Fibroblast of pulmonary artery (primary cell): ENCODE measurements at regions not wholly inside any gene's neighbourhood (a gene's known extent, or its start where the extent isn't known, plus 50 kb on each side); places are given as distances from the start of the nearest gene placed in this dataset.

Experiments used
- DNase-seq: peaks from one replicate; pipeline ENCODE4 v3.0.0-alpha.2; 2010; ENCODE audit warnings: low read depth
- H3K4me3 ChIP-seq: replicated peaks from 2 replicates; pipeline ENCODE4 v1.5.1; 2011; ENCODE audit warnings: low read depth, mild to moderate bottlenecking, control low read depth, low read length, moderate library complexity
- TF ChIP-seq, protein P1 (sequence below): IDR thresholded peaks from 2 replicates; pipeline ENCODE4 v1.5.1; 2011; ENCODE audit warnings: mild to moderate bottlenecking, control low read depth, low read length, inconsistent platforms; ENCODE audit errors: missing control alignments

DNA sequence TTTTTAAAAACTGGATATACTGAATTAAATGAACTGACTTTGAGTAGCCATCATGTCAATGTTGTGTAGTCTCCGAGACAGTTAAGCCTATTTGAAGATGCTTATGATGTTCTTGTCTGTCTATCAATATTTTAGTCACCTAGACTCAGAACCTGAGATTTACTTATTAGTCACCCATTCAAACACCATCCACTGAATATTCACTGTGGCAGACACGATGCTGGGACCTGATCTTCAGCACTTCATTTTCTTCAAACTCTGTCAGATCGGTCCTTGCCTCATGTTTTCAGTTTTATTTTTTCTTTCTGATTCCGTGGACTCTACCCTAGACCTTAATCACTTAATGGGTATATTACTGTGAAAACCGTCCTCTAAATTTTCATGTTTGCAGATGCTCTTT is 123.7 kb upstream of the MCHR2 start:
- TF ChIP-seq, protein P1, sequence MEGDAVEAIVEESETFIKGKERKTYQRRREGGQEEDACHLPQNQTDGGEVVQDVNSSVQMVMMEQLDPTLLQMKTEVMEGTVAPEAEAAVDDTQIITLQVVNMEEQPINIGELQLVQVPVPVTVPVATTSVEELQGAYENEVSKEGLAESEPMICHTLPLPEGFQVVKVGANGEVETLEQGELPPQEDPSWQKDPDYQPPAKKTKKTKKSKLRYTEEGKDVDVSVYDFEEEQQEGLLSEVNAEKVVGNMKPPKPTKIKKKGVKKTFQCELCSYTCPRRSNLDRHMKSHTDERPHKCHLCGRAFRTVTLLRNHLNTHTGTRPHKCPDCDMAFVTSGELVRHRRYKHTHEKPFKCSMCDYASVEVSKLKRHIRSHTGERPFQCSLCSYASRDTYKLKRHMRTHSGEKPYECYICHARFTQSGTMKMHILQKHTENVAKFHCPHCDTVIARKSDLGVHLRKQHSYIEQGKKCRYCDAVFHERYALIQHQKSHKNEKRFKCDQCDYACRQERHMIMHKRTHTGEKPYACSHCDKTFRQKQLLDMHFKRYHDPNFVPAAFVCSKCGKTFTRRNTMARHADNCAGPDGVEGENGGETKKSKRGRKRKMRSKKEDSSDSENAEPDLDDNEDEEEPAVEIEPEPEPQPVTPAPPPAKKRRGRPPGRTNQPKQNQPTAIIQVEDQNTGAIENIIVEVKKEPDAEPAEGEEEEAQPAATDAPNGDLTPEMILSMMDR, result no peak
- H3K4me3 ChIP-seq, result no peak overlapping the region
- DNase-seq, result no peak

DNA sequence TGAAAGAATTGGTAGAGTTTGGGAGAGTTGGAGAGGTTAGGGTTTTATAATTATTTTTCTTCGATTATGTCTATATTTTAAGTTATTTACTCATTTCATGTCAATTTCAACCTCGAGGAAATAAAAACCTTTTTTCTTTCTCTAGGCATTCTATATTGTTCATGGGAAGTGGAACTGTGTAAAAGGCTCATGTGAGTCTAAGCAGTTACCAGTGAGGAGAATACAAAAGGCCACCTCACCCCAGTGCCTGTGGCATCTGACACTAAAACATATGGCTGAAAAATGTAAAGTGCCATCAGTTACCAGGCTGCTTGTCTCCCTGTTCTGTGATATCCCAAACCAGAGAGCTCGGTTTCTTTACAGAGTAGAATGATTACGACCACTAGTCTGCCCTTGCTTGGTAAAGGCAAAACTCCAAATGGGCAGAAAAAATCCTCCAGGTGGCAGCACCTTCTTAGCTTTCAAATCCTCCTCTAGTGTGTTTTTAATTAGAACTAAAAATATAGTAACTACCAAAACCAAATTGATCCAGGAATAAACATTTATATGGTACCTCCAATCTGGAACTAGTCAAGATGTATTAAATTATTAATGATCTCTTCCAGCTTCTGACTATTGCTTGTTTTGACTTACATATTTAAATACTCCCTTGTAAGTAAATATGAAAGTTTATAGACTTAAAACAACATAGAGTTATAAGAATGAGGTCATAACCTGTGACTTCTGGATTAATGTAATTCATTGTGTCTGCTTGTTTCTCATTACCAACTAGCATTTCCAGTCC is 122.6 kb upstream of the MCHR2 start:
- DNase-seq, result peak; percentile 84
- TF ChIP-seq, protein P1, result peak; percentile 81
- H3K4me3 ChIP-seq, result no peak overlapping the region

DNA sequence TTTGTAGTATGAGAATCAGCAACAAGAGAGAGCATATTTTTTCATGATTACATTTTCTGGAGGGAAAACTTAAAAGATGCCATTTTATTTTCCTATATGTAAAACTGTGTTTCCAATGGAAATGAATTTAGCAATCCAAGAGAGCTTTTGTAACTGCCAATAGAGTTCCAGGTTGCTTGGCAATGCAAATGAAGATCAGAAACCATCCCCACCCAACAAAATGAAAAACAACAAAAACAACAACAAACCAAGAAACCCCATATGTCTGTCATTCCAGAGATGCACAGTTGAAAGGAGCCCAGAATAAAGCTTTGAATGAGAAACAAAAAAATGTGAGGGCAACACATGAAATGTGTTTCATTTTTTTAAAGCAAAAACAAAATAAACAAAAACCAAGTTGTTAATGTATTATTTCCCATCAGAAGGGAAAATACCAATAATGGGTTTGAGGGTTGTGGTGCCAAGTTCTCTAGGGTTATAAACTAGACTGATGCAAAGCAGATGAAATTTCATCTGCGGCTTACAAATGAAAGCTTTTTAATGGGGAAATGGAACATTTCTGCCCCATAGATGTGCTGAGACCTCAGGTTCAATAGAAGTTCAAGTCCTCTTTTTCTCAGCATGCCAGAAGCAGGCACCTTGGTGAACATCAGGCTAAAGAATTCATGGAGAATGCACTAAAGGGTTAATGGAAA is 121.5 kb upstream of the MCHR2 start:
- TF ChIP-seq, protein P1, result no peak
- no peak overlapping the region for H3K4me3 ChIP-seq
- no peak for DNase-seq

DNA sequence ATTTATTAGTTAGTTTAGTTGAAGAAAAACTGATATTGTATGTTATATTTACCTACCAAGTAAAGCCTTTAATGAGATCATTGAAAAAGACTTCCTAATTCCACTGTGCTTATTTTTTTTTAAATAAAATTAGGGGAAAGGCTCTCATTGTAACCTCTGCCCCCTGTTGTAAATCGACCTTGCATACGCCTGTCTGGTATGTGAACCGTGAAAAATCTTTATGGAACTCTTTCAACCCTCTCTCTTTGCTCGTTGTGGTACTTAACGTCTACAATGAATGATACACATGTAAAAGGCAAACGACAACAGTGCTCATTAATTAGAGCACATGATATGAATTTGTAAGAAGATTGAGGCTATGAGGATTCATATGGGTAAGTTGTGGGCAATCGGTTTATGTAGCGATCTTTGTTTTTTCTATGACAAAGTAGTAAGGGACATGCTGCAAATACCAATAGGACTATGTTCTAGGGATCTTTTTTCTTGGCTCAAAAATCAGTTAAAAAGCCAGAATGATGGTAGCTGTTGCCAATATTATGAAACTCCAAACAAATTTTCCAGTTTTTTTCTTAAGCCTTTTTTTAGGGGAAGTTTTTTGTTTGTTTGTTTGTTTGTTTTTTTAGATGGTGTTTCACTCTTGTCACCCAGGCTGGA is 119.0 kb upstream of the MCHR2 start:
- H3K4me3 ChIP-seq, result no peak overlapping the region
- no peak for DNase-seq
- TF ChIP-seq, protein P1, result no peak

DNA sequence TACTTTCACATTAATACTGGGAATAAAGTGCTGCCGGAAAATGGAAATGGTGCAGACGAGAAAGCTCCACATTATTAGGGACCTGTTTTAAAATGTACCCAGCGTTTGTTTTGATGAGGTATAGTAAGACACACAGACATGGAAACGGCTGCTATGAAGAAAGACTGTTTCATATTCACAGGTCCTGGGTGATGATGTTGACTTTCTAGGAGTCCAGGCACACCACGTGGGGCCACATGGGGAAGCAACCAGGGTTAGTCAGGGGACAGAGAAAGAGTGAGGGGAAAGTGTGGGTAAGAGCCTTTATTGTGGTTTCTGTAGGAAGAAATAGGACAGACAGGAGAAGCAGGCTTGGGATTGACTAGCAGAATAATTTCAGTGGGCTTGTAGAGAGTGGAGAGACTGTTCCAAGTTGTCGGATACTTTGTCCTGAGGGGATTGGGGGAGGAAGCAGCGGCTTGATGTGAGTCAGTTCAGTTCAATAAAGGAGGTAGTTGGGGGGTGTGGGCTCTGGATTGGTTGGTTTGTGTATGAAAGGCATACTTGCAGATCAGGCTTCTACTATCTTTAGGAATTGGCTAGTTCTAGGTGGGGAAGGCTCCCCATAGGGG is 112.0 kb upstream of the MCHR2 start:
- no peak for DNase-seq
- TF ChIP-seq, protein P1, result no peak
- no peak overlapping the region for H3K4me3 ChIP-seq

DNA sequence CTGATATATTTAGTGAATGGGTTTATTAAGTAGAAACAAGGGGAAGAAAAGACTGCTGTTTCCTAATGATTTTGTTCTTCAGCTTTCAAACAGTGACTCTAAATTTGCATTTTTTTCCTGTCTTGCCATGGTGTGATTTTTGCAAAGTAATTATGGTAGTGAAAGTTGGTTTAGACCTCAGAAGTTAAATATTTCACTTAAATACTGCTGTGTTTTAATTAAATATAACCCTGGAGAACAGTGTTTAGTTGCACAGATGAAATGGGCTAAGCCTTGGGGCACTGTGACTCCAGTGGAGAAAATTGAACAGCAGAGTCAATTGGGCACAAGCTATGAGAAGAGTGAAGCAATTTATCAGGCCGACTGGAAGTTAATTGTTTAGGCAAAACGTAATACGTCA is 111.1 kb upstream of the MCHR2 start:
- H3K4me3 ChIP-seq, result no peak overlapping the region
- no peak for DNase-seq
- TF ChIP-seq, protein P1, result no peak
